ENCODE measurements at regions not wholly inside any gene's neighbourhood (a gene's known extent, or its start where the extent isn't known, plus 50 kb on each side); places are given as distances from the start of the nearest gene placed in this dataset.

- no peaks in the 10 kb centered on the region for H3K27me3 ChIP-seq (replicated peaks in 1 of 7)
- peaks cover 0 to 13% (median 6%) of the 10 kb centered on the region in 8 donors for H3K9me3 ChIP-seq
- TF ChIP-seq CTCF (IDR thresholded peaks at IDR 0.05 in 8 of 11, conservative IDR thresholded peaks at IDR 0.05 in 3 of 11) = no peak
- no peak for TF ChIP-seq POLR2A (IDR thresholded peaks at IDR 0.05)
- no peak for TF ChIP-seq POLR2AphosphoS5 (IDR thresholded peaks at IDR 0.05)
- no peaks in the 10 kb centered on the region for H3K36me3 ChIP-seq
- DNase-seq = no peak
- H3K27ac ChIP-seq = no peak overlapping the region
- intact Hi-C loops (cut with DNase I; ENCODE audit: low total_unique reads) = no loop called here
- WGBS, 5 donors = 42 to 58% (median 50%) methylated on average over 4 of the region's 4 CpGs
- no peak overlapping the region for H3K4me3 ChIP-seq
- no peaks in the 10 kb centered on the region for H3K4me1 ChIP-seq
These were observed 193.3 kb downstream of the SLC4A3 start for GRCh38 chr2:219820767-219821166.

- TF ChIP-seq POLR2A (IDR thresholded peaks at IDR 0.05) (no peak), CTCF (IDR thresholded peaks at IDR 0.05 in 8 of 11, conservative IDR thresholded peaks at IDR 0.05 in 3 of 11) (no peak), POLR2AphosphoS5 (IDR thresholded peaks at IDR 0.05) (no peak)
- no peak overlapping the region for H3K4me3 ChIP-seq
- WGBS, 5 donors = 78 to 88% (median 84%) methylated on average over 7 of the region's 7 CpGs
- H3K4me1 ChIP-seq = no peaks in the 10 kb centered on the region
- H3K36me3 ChIP-seq = no peaks in the 10 kb centered on the region
- H3K27me3 ChIP-seq (replicated peaks in 1 of 7) = no peaks in the 10 kb centered on the region
- no peak for DNase-seq
- no peak overlapping the region for H3K27ac ChIP-seq
- H3K9me3 ChIP-seq = peaks cover 0 to 13% (median 6%) of the 10 kb centered on the region in 8 donors
- intact Hi-C loops (cut with DNase I; ENCODE audit: low total_unique reads) = no loop called here
These were observed 196.1 kb downstream of the SLC4A3 start for GRCh38 chr2:219823574-219823973.

- no peak overlapping the region for H3K27ac ChIP-seq
- H3K4me3 ChIP-seq = no peak overlapping the region
- no peak for TF ChIP-seq POLR2AphosphoS5 (IDR thresholded peaks at IDR 0.05)
- TF ChIP-seq CTCF (IDR thresholded peaks at IDR 0.05 in 8 of 11, conservative IDR thresholded peaks at IDR 0.05 in 3 of 11) = no peak
- no peak for TF ChIP-seq POLR2A (IDR thresholded peaks at IDR 0.05)
- intact Hi-C loops (cut with DNase I; ENCODE audit: low total_unique reads) = no loop called here
- H3K27me3 ChIP-seq (replicated peaks in 1 of 7) = no peaks in the 10 kb centered on the region
- WGBS, 5 donors = 74 to 91% (median 82%) methylated on average over 3 of the region's 3 CpGs
- H3K9me3 ChIP-seq = peaks cover 0 to under 1% (median 0%) of the 10 kb centered on the region in 8 donors
- H3K36me3 ChIP-seq = no peaks in the 10 kb centered on the region
- no peak for DNase-seq
- H3K4me1 ChIP-seq = no peaks in the 10 kb centered on the region
These were observed 197.6 kb downstream of the SLC4A3 start for GRCh38 chr2:219824996-219825395.

- Histone ChIP-seq H3K4me3 (no peak overlapping the region), H3K27me3 (replicated peaks in 1 of 7) (no peaks in the 10 kb centered on the region), H3K36me3 (no peaks in the 10 kb centered on the region), H3K4me1 (no peaks in the 10 kb centered on the region), H3K9me3 (no peaks in the 10 kb centered on the region), H3K27ac (no peak overlapping the region)
- 74 to 87% (median 77%) methylated on average over 4 to 5 of the region's 5 CpGs for WGBS, 5 donors
- DNase-seq = no peak
- intact Hi-C loops (cut with DNase I; ENCODE audit: low total_unique reads) = no loop called here
- TF ChIP-seq CTCF (IDR thresholded peaks at IDR 0.05 in 8 of 11, conservative IDR thresholded peaks at IDR 0.05 in 3 of 11) (no peak), POLR2A (IDR thresholded peaks at IDR 0.05) (no peak), POLR2AphosphoS5 (IDR thresholded peaks at IDR 0.05) (no peak)
These were observed 200.7 kb downstream of the SLC4A3 start for GRCh38 chr2:219828127-219828526.
